Esophagus mucosa (tissue), 1 donor: ENCODE measurements at regions not wholly inside any gene's neighbourhood (a gene's known extent, or its start where the extent isn't known, plus 50 kb on each side); places are given as distances from the start of the nearest gene placed in this dataset.

ENCODE experiments used
- ATAC-seq: fragments of 200-7000 bp; cut with Tn5 transposase; one replicate; pipeline ENCODE4 v1.9.1; 2020
- donor health status: DM: yes; HTN: yes; CAD: no.

DNA sequence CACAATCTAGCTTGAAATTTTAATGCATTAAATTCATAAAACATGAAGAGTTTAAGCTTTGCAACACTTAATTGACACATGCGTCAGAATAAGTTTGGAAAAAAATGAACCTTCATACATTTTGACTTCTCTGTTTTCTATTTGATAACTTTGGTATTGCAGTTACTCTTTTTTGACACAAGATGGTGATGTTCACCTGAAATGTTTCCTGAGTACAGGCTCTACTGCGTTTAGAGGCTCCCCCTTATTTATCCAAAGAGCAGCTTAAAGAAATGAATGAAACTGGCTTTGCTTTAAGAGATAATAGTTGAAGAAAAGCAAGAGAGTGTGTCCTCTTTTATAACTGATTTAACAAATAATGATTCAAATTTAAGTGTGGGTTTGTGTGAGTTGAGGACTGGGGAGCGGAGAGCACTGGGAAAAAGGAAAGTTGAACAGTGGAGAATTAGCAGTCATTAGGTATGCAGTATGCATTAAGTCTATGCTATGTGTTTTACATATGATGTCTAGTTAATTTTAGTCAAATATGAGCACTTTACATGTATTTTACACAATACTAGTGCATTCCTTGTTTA lies 180.6 kb upstream of the NUDT6 start:
- peak; percentile 70 for ATAC-seq

DNA sequence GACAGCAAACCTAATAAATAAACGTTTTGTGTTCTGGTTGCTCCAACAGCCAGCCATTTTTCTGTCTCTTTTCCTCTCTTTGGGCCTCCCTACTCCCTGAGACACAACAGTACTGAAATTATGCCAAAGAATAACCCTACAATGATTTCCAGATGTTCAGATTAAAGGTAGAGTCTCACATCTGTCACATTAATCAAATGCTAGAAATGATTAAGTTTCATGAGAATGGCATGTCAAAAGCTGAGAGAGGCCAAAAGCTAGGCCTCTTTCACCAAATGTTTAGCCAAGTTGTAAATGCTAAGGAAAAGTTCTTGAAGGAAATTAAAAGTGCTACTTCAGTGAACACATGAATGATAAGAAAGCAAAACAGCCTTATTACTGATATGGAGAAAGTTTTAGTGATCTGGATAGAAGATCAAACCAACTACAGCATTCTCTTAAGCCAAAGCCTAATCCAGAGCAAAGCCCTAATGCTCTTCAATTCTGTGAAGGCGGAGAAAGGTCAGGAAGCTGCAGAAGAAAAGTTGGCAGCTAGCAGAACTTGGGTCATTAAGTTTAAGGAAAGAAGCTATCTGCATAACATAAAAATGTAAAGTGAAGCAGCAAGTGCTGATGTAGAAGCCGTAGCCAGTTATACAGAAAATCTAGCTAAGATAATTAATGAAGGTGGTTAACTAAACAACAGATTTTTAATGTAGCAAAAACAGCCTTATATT lies 182.1 kb upstream of the NUDT6 start:
- no peak for ATAC-seq

DNA sequence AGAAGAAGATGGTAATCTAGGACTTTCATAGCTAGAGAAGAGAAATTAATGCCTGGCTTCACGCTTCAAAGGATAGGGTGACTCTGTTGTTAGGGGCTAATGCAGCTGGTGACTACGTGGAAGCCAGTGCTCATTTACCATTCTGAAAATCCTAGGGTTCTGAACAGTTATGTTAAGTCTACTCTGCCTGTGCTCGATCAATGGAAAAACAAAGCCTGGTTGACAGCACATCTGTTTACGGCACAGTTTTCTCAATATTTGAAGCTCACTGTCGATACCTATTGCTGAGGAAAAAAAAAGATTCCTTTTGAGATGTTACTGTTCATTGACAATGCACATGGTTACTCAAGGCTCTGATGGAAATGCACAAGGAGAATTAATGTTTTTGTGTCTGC lies 182.6 kb upstream of the NUDT6 start:
- ATAC-seq: no peak

DNA sequence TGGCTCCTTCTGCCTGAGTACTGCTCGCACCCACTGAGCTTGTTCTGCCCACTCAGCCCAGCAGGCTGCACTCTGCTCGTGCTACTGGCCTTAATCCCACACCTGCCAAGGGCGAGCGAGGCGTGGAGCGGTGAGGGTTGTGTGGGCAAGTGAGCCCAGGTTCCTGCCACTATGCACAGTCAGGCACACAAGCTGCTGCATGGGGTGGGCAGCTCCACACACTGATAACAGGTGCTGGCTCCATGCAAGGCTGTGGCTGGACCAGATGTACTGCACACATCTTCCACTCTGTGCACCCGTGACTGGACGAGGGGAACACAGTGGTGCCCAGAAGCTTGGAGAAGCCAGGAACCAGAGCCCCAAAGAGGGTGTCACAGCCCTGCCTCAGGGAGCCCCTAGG lies 184.3 kb upstream of the NUDT6 start:
- peak; percentile 15 for ATAC-seq

DNA sequence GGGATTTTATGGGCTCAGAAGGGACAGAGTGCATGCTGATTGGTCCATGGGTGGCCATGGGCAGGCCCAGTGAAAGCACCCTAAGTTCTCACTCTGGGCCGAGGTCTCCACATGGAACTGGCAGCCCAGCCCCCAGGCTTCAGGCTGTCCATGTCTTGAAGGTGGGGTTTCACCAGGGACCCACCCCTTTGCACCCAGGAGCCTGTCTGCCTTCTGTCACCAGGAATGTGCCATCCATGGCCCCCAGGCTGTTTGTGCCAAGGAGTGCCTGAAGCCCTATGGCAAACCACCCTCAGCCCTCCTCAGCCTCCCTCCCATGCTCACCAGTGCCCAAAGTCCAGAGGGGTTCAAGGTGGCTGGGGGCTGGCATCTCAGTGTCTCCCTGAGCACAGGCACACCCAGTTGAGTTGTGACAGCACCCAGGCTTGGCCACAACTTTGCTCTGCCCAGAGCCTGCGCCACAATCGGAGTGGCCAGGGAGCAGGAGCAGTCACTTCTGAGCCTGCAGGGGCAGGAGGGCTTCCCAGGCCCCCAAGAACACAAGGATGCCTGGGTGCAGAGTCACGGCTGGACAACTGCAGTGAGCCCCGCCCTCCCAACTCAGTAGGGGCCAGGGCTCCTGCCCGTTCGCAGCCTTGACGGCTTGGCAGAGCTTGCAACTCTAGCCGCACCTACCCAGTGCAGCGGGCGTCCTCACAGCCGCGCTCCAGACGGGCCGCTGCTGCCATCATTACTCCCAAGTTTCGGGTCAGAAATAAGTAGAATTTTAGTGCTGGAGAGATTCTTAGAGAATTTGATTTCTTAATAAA lies 185.3 kb upstream of the NUDT6 start:
- ATAC-seq: no peak

DNA sequence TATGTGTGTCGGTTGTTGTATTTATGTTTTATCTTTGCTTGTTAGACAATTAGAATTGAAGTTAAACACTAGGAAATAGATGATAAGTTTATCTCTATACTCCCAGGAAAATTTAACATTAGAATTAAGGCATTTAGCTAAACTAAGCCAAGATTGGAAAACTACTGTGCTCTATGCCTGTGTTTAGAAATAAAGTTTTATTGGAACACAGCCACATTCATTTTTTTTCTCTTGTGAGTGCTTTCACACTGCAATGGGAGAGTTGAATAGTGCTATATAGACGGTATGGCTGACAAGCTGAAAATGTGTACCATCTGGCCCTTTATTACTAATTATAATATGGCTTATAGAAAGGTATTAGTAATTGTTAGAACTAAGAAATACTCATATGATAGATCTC lies 186.7 kb upstream of the NUDT6 start:
- no peak for ATAC-seq

DNA sequence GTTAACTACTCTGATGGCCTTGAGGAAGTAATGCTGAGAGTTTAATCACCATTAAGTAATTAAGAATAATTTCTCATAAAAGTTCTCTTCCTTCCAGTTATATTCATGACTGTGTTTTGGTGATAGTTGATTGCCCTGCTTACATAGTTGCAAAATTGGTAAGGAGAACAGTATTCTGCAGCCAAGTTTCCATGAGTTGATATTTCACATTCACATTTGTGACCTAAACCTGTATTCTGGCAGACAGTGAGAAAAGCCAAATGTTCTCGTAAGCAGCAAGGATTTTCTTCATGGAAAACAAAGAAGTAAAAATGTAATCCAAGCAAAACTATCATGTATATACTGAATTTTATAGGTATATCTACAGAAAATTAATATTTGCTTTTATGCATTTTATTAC lies 187.8 kb upstream of the NUDT6 start:
- ATAC-seq: no peak

DNA sequence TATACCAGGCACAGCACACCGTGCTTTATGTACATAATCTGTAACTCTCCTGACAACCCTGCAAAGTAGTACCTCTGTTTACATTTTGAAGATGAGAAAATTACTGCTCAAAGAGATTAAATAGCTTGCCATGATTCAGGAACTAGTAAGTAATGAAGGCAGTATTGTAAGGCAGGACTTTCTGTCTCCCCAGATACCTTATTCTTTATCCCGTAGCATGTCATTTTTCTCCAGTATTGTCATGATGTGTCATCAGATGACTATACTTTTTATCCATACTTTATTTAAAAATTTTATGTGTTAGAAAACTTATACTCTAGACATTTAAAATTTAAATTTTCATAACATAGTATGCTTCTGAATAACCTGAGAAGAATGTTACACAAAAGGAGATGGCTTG lies 188.3 kb upstream of the NUDT6 start:
- no peak for ATAC-seq

DNA sequence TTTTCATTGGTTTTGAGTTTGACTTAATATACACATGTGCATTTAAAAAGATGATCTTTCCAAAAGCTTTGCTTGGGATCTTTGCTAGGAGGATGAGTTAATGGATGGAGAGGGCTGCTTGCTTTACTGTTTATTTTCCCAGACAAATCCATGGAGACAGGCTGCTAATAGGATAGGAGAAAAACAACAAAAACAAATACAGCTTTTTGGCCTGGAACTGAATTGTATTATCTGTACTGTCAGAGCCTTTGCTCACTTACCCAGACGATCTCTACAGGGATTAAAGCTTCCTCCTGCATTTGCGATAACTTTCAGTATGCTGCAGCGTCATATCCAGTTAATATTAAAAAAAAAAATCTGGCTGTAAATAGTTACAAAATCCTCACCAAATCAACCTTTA lies 190.8 kb upstream of the NUDT6 start:
- ATAC-seq: no peak

DNA sequence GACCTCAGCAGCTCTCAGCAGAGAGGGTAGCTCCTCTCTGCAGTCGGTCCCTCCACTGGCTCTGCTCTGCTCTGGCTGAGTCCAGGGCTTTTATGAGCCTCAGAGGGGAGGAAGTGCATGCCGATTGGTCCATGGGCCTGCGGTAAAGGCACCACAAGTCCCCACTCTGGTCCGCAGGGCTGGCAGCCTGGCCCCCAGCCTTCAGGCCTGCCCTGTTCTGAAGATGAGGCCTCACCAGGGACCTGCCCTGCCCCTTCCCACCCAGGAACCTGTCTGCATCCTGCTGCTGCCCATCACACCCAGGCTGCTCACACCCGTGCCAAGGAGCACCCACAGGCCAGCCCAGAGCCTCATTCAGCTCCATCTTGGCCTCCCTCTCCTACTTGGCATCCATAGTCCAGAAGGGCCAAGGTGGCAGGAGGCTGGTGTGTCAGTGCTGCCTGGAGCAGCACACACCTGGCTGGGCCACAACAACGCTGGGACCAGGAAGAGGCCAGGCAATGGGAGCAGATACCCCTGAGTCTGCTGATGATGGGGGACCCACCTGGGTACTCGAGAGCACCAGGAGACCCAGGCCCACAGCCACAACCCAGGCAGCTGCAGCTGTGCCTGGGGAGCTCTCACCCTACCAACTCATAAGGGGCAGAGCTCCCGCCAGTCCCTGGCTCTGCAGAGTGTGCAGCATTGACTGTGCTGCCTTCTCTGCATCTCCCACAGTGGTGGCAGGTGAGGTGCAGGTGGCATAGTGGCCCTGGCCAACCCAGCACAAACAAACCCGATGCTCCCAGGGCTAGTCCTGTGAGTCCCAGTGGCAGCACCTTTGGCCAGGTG lies 191.9 kb upstream of the NUDT6 start:
- no peak for ATAC-seq

DNA sequence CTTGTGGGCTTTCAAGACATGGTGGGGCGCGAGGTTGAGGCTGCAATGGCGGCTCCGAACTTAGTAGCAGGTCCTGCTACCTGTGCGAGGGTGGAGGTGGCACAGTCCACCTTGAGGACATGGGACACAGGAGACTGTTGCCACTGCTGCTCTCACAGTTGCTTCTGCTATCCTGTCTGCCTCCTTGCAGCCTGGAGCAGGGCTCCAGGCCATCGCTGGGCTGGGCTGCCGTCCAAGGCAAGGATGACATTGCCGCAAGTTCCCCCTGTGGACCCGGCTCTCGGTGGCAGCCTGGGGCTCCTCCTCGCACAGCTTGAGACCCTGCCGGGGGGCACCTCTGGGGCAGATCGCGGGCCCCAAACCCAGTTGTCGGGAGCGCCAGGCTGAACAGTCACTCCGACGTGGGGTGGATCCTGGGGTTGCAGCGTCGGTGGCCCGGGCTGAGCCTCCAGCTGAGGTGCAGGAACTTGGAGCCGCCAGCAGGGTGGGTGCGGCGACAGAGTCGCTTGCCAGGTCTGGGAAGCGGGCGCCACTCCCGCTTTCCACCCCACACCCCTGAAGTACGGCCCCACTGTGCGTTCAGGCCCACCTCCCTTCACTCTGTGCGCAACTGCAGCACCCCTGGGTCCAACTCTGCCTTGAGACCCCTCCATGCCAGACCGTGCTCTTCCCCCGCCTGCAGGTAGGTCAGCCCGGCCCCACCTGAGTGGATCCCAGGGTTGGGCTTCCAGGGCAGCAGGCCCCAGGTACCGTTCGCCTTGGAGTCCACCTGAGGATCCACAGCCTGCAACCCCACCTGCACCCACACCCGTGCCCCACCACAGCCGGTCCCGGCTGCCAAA lies 192.7 kb upstream of the NUDT6 start:
- ATAC-seq: peak; percentile 15

DNA sequence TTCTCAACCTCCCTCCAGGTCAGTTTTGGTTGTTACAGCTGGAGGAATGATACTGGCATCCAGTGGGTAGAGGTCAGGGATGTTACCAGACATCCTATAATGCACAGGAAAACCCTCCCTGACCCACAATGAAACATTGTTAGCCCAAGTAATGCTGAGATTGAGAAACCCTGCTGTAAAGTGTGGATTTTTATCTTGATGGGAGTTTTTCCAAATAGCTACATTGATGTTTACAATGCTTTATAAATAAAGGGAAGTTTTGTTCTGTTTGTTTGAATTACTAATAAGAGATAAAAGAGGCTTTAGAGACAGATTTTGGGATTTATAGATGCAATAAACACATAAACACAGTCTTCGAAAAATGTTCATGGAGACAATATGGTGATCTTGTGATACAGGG lies 194.0 kb upstream of the NUDT6 start:
- no peak for ATAC-seq

DNA sequence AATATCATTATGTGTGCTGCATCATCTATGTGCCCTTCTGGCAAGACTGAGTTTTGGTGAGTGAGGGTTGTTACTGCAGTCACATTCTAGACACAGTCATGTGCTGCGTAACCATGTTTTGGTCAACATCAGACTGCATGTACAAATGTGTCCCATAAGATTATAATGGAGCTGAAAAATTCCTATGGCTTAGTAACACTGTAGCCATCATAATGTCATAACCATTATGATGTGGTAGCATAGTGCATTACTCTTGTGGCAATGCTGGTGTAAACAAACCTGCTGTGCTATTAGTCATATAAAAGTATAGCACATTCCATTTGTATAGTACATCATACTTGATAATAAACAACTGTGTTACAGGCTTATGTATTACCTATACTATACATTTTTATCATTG lies 198.1 kb upstream of the NUDT6 start:
- peak; percentile 86 for ATAC-seq

DNA sequence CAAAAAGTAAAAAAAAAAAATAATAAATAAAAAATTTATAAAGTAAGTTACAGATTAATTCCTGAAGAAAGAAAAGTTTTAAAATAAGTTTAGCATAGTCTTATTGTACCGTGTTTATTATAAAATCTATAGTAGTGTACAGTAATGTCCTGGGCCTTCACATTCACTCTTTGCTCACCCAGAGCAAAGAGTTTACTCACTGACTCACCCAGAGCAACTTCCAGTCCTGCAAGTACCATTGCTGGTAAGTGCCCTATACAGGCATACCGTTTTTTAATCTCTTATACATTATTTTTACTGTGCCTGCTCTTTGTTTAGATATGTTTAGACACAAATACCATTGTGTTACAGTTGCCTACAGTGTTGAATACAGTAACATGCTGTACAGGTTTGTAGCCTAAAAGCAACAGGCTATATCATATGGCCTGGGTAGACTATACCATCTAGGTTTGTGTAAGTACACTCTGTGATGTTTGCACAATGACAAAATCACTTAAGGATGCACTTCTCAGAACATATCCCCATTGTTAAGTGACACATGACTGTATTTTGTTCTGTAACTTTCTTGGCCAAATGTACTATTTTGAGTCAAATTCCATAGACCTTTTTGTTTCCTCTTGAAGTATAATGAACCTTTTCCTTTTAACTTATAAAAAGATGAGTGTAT lies 199.0 kb upstream of the NUDT6 start:
- peak; percentile 90 for ATAC-seq

DNA sequence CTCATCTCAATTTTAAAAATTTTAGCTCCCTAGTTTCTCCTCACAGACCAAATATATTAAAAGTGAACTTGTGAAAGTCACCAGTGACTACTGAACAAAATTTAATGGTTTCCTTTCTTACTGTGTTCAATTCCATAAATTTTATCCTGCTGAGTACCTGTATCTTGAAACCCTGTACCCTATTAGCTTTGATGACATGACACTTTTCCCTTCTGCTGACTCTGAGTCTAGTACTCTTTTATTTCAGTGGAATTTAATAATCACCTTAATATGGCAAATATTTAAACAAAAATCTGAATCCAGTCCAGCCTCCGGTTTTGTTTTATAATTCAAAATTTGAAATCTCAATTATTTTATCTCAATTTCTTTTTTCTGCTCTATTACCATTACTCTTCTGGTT lies 203.1 kb upstream of the NUDT6 start:
- no peak for ATAC-seq

DNA sequence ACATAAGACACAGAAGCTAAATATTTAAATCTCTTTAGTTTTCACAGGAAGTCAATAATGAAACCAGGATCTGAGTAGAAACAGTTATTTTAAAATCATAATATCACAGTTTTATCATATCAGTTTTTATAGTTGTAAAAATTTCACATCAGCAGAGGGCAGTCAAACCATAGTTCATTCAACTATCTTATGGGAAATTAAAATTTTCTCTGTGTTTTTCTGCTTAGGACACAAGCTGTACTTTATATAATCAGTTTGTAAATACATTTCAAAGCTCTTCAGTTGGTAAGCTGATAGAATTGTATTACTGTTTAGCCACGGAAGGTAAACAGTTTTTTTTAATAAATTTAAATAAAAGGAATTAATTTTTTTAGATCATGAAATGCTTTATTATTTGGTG lies 204.8 kb upstream of the NUDT6 start:
- ATAC-seq: no peak

DNA sequence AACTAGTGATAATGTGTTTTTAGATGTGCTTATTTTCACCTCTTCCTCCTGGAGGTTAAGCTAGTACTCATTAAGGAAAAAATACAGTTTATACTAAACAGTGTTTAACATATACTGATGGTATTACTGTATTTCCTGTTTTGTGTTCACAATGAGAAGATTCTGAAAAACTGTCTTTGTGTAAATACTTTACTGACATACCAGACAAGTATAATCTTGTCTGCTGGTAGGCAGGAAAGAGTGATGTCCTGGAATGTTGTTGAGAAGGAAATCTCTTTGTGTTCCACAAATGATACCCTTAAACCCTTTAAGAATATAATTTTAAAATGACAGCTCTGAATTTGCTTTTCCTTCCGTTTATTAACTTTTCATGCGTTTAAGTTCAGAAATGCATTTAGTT lies 205.5 kb upstream of the NUDT6 start:
- peak; percentile 53 for ATAC-seq

DNA sequence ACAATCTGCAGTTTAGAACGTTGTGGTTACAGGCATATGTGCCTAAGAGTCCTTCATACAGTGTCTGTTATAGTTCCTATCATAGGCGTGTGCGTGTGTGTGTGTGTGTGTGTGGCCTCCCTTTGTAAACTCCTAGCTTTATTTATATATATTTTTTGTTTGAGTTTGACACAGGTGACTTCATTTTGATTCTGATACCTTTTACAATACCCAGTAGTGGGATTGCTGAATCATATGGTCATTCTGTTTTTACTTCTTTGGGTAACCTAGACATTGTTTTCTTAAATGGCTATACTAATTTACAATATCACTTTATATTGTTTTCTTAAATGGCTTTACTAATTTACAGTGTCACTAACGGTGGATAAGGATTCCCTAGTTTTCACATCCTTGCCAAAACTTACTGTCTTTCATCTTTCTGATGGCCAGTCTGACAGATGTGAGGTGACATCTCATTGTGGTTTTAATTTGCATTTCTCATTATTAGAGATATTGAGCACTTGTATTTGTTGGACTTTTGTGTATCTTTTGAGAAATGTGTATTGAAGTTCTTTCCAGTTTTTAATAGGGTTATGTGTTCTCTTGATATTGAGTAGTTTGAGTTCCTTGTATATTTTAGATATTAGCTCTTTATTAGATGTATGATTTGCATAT lies 211.1 kb upstream of the NUDT6 start:
- ATAC-seq: no peak

DNA sequence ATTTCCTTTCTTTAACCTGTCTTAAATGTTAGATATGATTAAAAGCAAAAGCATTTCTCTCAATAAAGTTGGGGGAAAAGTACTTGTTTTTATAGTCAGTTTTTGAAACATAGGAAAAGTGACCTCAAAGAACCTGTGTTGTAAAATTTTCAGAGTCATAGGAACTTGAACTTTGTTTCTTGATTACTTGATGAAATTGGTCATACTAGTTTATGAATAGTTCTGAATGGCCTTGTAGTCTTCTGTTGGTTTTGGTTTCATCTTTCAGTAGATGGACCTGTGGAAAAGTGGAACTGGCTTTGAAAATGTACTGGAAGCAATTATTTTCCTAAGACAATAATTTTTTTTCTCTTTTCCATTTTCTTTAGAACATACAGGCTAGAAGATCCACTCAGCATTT lies 222.2 kb upstream of the NUDT6 start:
- no peak for ATAC-seq

DNA sequence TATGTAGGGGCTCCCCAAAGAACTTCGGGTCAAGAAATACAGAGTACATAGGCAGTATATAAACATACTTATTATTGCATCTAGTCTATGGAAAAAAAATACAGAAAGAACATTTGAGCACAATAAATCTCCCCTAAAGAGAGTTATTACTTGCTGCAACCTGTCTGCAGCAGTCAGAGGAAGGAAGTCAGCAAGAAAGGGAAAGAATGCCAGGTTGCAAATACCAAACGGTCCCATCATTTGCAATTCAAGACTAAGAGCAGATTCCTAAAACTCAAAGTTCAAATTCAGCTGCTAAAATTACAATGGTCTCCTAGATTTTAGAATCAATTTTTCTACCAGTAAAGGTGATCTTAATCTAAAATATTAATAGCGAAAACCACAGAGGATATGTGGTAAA lies 236.2 kb upstream of the NUDT6 start:
- no peak for ATAC-seq

DNA sequence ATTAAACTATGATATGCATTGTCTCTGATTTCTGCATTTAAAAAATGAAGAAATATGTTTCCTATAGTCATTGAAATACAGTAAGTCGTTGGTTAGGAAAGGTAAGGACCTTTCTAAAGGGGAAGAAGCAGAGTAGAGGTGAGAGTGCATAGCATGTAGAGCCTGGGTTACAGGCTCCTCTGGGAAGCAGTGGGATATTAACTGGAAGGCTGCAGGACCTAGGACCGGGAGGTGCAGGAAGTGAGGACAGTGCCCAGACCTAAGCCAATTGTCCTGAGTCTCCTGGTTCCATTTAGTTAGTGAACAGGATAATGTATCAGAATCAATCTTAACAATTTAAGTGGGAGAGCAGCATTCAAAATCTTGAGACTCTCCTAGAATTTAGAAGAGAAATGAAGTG lies 237.1 kb upstream of the NUDT6 start:
- ATAC-seq: no peak
